GM12878 (cell line): ENCODE measurements at regions not wholly inside any gene's neighbourhood (a gene's known extent, or its start where the extent isn't known, plus 50 kb on each side); places are given as distances from the start of the nearest gene placed in this dataset.

Experiments
- ATAC-seq: fragments of 200-7000 bp; cut with Tn5 transposase; 3 replicates; pipeline ENCODE4 v1.9.1; 2020; ENCODE audit warnings: mild to moderate bottlenecking, moderate library complexity
- BruUV-seq: library from RNA; stranded (reverse); fragments of 400-500 nt; replicated peaks from 2 replicates; lab custom pipeline; 2021; lab: Mats Ljungman, UMichigan
- CTCF ChIA-PET: fragments of 300-600 bp; sonication (Branson Sonifier 250); formaldehyde crosslinking; extraction: SDS; loops from one replicate; lab custom pipeline; 2021; ENCODE audit warnings: inconsistent platforms; lab: Yijun Ruan, JAX
- POLR2A ChIA-PET: fragments of 350-600 bp; formaldehyde crosslinking; extraction: SDS; loops from one replicate; lab custom pipeline; 2021; ENCODE audit warnings: inconsistent platforms; lab: Charles Lee
- RAD21 ChIA-PET: fragments of 300-600 bp; sonication (Branson Sonifier 250); formaldehyde crosslinking; loops from one replicate; lab custom pipeline; 2023; ENCODE audit warnings: antibody characterized with exemption; ENCODE audit not compliant: unreplicated experiment; lab: Charles Lee
- SMC1A ChIA-PET: fragments of 300-600 bp; sonication (Branson Sonifier 250); formaldehyde crosslinking; loops from one replicate; lab custom pipeline; 2023; ENCODE audit not compliant: unreplicated experiment, uncharacterized antibody; lab: Charles Lee
- DNase-seq: peaks from one replicate; pipeline ENCODE4 v3.0.0-alpha.2; 2011; ENCODE audit warnings: low read depth, low spot score
- FAIRE-seq: peaks from 3 replicates; lab custom pipeline; 2011; peaks lifted over from hg19 to GRCh38; lab: Jason Lieb, UNC
- H2AFZ ChIP-seq: 2 replicates; pipeline ENCODE4 v1.6.0; 2011; ENCODE audit warnings: low read depth, low read length, control low read depth; ENCODE audit not compliant: control insufficient read depth
- H3K27ac ChIP-seq: 2 replicates; pipeline ENCODE4 v1.5.1; 2011; ENCODE audit warnings: control low read depth; ENCODE audit not compliant: control insufficient read depth, insufficient read depth
- H3K27me3 ChIP-seq, 2 experiments: replicated peaks in 1 of 2; 2 replicates each; pipeline versions ENCODE4 v1.6.0 to v1.6.1; 2011; ENCODE audit warnings: low read length in 1 of 2; ENCODE audit not compliant: control insufficient read depth in 2 of 2, insufficient read depth in 2 of 2
- H3K36me3 ChIP-seq, 2 experiments: 2 replicates each; pipeline ENCODE4 v1.5.1; 2011; ENCODE audit warnings: low read length in 1 of 2; ENCODE audit not compliant: control insufficient read depth in 2 of 2, insufficient read depth in 2 of 2
- H3K4me1 ChIP-seq: 2 replicates; pipeline ENCODE4 v1.6.1; 2011; ENCODE audit warnings: mild to moderate bottlenecking, low read length, moderate library complexity, mixed read lengths; ENCODE audit not compliant: control insufficient read depth, insufficient read depth
- H3K4me2 ChIP-seq: 2 replicates; pipeline ENCODE4 v1.6.0; 2011; ENCODE audit warnings: control low read depth; ENCODE audit not compliant: control insufficient read depth, insufficient read depth
- H3K4me3 ChIP-seq: fragments of 200-600 bp; sonication (generic); 2 replicates; pipeline ENCODE4 v1.5.1; 2016
- H3K79me2 ChIP-seq: 2 replicates; pipeline ENCODE4 v1.6.0; 2011; ENCODE audit warnings: low read length; ENCODE audit not compliant: control insufficient read depth, insufficient read depth
- H3K9ac ChIP-seq: 2 replicates; pipeline ENCODE4 v1.8.0; 2011; ENCODE audit warnings: low read length, control low read depth, mixed read lengths; ENCODE audit not compliant: control insufficient read depth, insufficient read depth
- H3K9me3 ChIP-seq: replicated peaks from 3 replicates; pipeline ENCODE4 v1.5.1; 2011; ENCODE audit warnings: mild to moderate bottlenecking, low read length; ENCODE audit not compliant: control insufficient read depth, insufficient read depth
- H4K20me1 ChIP-seq: 2 replicates; pipeline ENCODE4 v1.6.0; 2011; ENCODE audit not compliant: control insufficient read depth, insufficient read depth
- EED ChIP-seq: sonication (generic); IDR thresholded peaks from 2 replicates; pipeline ENCODE4 v1.6.1; 2016; ENCODE audit warnings: antibody characterized with exemption, low read depth
- EP300 ChIP-seq, 2 experiments: fragments of 150-350 bp in 1 of 2; IDR thresholded peaks; 2 replicates each; pipeline ENCODE4 v1.6.1; 2011 to 2012; ENCODE audit warnings: low read depth in 2 of 2, low read length in 2 of 2, borderline replicate concordance in 1 of 2, improper control_type of control experiment in 1 of 2, inconsistent platforms in 1 of 2; ENCODE audit not compliant: control insufficient read depth in 1 of 2
- GATAD2B ChIP-seq: fragments of 450-650 bp; conservative IDR thresholded peaks from 2 replicates; pipeline ENCODE4 v1.6.1; 2017; ENCODE audit warnings: low read depth, mild to moderate bottlenecking, moderate library complexity
- IKZF1 ChIP-seq: fragments of 450-650 bp; conservative IDR thresholded peaks from 2 replicates; pipeline ENCODE4 v1.6.1; 2017; ENCODE audit warnings: antibody characterized with exemption, mild to moderate bottlenecking
- JUNB ChIP-seq: IDR thresholded peaks from 2 replicates; pipeline ENCODE4 v1.6.1; 2016; ENCODE audit warnings: antibody characterized with exemption, mild to moderate bottlenecking
- MTA2 ChIP-seq: fragments of 450-650 bp; IDR thresholded peaks from 2 replicates; pipeline ENCODE4 v1.6.1; 2016; ENCODE audit warnings: low read depth, mild to moderate bottlenecking, moderate library complexity
- MYB ChIP-seq: fragments of 150-350 bp; IDR thresholded peaks from 2 replicates; pipeline ENCODE4 v1.6.1; 2014; ENCODE audit warnings: mild to moderate bottlenecking, low read depth, low read length, borderline replicate concordance
- NFYA ChIP-seq: IDR thresholded peaks from 2 replicates; pipeline ENCODE4 v1.6.1; 2011; ENCODE audit warnings: low read depth, mild to moderate bottlenecking, low read length, improper control_type of control experiment, borderline replicate concordance
- POLR2A ChIP-seq: IDR thresholded peaks from 2 replicates; pipeline ENCODE4 v1.6.1; 2011; ENCODE audit warnings: low read depth, mild to moderate bottlenecking, low read length
- POLR2AphosphoS5 ChIP-seq: IDR thresholded peaks from 2 replicates; pipeline ENCODE4 v1.6.1; 2011; ENCODE audit warnings: mild to moderate bottlenecking, low read length, inconsistent platforms
- RAD51 ChIP-seq: fragments of 450-650 bp; IDR thresholded peaks from 2 replicates; pipeline ENCODE4 v1.6.1; 2016; ENCODE audit warnings: moderate library complexity, mild to moderate bottlenecking, inconsistent platforms
- SMC3 ChIP-seq: IDR thresholded peaks from 2 replicates; pipeline ENCODE4 v1.6.1; 2011; ENCODE audit warnings: low read length, improper control_type of control experiment, borderline replicate concordance
- SP1 ChIP-seq: IDR thresholded peaks from one replicate; pipeline ENCODE4 v1.6.1; 2011; ENCODE audit warnings: low read depth, low read length
- STAT1 ChIP-seq: fragments of 450-650 bp; conservative IDR thresholded peaks from 2 replicates; pipeline ENCODE4 v1.6.1; 2014; ENCODE audit warnings: antibody characterized with exemption, mild to moderate bottlenecking
- TBL1XR1 ChIP-seq: IDR thresholded peaks from 2 replicates; pipeline ENCODE4 v1.6.1; 2012; ENCODE audit warnings: low read depth, low read length, improper control_type of control experiment
- TCF3 ChIP-seq: IDR thresholded peaks from 2 replicates; pipeline ENCODE4 v1.6.1; 2012; ENCODE audit warnings: low read depth, mild to moderate bottlenecking, low read length, borderline replicate concordance; ENCODE audit not compliant: insufficient read depth
- WGBS: methylation state at CpG from one replicate; pipeline ENCODE4 v1.1.6; 2016; ENCODE audit warnings: low lambda C conversion rate; ENCODE audit not compliant: insufficient replicate concordance, insufficient coverage; ENCODE audit errors: missing lambda C conversion rate; 5-methylcytosine and 5-hydroxymethylcytosine counted together
- in situ Hi-C: fragments of 300-500 bp; cut with MboI; formaldehyde crosslinking; loops from 9 replicates; pipeline ENCODE4 v1.14.3; 2018; ENCODE audit warnings: mixed read lengths
- intact Hi-C: fragments of 100-400 bp; cut with micrococcal nuclease; formaldehyde crosslinking; loops from one replicate; pipeline ENCODE4 v1.14.2; 2022; ENCODE audit not compliant: unreplicated experiment
- TF ChIP-seq, protein P1 (sequence below): fragments of 450-650 bp; IDR thresholded peaks from 2 replicates; pipeline ENCODE4 v1.6.1; 2016; ENCODE audit warnings: mild to moderate bottlenecking
- TF ChIP-seq, protein P2 (sequence below): IDR thresholded peaks from 2 replicates; pipeline ENCODE4 v1.6.1; 2012; ENCODE audit warnings: low read depth, low read length, improper control_type of control experiment
- TF ChIP-seq, protein P3 (sequence below): fragments of 450-650 bp; IDR thresholded peaks from 2 replicates; pipeline ENCODE4 v1.6.1; 2017; ENCODE audit warnings: mild to moderate bottlenecking

DNA sequence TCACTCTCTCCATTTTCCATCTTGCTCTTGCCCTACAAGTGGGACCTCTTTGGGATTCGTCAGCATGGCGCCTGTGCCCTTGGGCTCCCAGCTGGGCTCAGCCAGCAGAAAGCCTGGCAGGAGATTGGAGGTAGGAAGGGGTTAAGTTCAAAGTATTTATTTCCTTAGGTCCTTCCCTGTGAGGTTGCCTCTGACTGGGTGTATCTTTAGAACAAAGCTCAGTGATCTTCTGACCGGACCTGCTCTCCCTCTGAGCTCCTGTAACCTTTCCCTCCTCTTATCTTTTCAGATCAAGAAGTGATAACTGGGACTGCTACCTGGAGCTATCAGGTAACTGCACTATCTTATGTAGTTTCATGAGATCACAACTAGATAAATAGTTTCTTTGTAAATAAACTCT, 75.8 kb upstream of the ABCD3 start:
- no peaks in the 10 kb centered on the region for H4K20me1 ChIP-seq
- TF ChIP-seq JUNB (no peak), SP1 (no peak), MTA2 (no peak), NFYA (no peak), MYB (no peak), TBL1XR1 (no peak), TCF3 (no peak), STAT1 (no peak), EP300 (IDR thresholded peaks at IDR 0.05; ENCODE audit: borderline replicate concordance in 1 of 2, control insufficient read depth in 1 of 2, low read depth in 2 of 2, low read length in 2 of 2) (no peak), GATAD2B (no peak), SMC3 (no peak), RAD51 (no peak), IKZF1 (no peak), POLR2AphosphoS5 (no peak), POLR2A (no peak), EED (no peak)
- TF ChIP-seq, protein P1, sequence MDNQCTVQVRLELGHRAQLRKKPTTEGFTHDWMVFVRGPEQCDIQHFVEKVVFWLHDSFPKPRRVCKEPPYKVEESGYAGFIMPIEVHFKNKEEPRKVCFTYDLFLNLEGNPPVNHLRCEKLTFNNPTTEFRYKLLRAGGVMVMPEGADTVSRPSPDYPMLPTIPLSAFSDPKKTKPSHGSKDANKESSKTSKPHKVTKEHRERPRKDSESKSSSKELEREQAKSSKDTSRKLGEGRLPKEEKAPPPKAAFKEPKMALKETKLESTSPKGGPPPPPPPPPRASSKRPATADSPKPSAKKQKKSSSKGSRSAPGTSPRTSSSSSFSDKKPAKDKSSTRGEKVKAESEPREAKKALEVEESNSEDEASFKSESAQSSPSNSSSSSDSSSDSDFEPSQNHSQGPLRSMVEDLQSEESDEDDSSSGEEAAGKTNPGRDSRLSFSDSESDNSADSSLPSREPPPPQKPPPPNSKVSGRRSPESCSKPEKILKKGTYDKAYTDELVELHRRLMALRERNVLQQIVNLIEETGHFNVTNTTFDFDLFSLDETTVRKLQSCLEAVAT, result no peak
- TF ChIP-seq, protein P2, sequence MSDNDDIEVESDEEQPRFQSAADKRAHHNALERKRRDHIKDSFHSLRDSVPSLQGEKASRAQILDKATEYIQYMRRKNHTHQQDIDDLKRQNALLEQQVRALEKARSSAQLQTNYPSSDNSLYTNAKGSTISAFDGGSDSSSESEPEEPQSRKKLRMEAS, result no peak
- TF ChIP-seq, protein P3, sequence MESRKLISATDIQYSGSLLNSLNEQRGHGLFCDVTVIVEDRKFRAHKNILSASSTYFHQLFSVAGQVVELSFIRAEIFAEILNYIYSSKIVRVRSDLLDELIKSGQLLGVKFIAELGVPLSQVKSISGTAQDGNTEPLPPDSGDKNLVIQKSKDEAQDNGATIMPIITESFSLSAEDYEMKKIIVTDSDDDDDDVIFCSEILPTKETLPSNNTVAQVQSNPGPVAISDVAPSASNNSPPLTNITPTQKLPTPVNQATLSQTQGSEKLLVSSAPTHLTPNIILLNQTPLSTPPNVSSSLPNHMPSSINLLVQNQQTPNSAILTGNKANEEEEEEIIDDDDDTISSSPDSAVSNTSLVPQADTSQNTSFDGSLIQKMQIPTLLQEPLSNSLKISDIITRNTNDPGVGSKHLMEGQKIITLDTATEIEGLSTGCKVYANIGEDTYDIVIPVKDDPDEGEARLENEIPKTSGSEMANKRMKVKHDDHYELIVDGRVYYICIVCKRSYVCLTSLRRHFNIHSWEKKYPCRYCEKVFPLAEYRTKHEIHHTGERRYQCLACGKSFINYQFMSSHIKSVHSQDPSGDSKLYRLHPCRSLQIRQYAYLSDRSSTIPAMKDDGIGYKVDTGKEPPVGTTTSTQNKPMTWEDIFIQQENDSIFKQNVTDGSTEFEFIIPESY, result no peak
- ChIA-PET RAD21 (no interaction called here), CTCF (interaction anchor here (0.7 to 3.1 kb wide), 4 partner anchors 9 to 317 kb away, joined by 3 to 8 read pairs (median 4); no protein-coding TSS in a partner anchor), SMC1A (interaction anchor here (1.2 to 1.4 kb wide), 3 partner anchors 10 to 66 kb away, joined by 3 read pairs; no protein-coding TSS in a partner anchor), POLR2A (no interaction called here)
- H3K9ac ChIP-seq, result no peak overlapping the region
- 62% methylated on average over 3 of the region's 3 CpGs for WGBS
- intact Hi-C loops (no loop called here), in situ Hi-C loops (no loop called here)
- no peaks in the 10 kb centered on the region for H3K4me1 ChIP-seq
- H3K4me3 ChIP-seq, result no peak overlapping the region
- FAIRE-seq (no peak), ATAC-seq (no peak), DNase-seq (no peak)
- no peak overlapping the region for H2AFZ ChIP-seq
- H3K27ac ChIP-seq, result no peak overlapping the region
- BruUV-seq, result no TSS peak
- H3K9me3 ChIP-seq, result no peaks in the 10 kb centered on the region
- H3K79me2 ChIP-seq, result no peaks in the 10 kb centered on the region
- no peaks in the 10 kb centered on the region for H3K36me3 ChIP-seq
- no peaks in the 10 kb centered on the region for H3K27me3 ChIP-seq
- no peak overlapping the region for H3K4me2 ChIP-seq
